H1 (cell line): ENCODE measurements at regions not wholly inside any gene's neighbourhood (a gene's known extent, or its start where the extent isn't known, plus 50 kb on each side); places are given as distances from the start of the nearest gene placed in this dataset.

Experiments used
- CTCF ChIA-PET: fragments of 300-600 bp; sonication (Branson Sonifier 250); formaldehyde crosslinking; loops from one replicate; lab custom pipeline; 2021; ENCODE audit not compliant: partially characterized antibody; lab: Charles Lee
- POLR2A ChIA-PET: fragments of 300-600 bp; sonication (Branson Sonifier 250); formaldehyde crosslinking; loops from one replicate; lab custom pipeline; 2021; ENCODE audit warnings: inconsistent platforms; ENCODE audit not compliant: partially characterized antibody; lab: Charles Lee
- DNase-seq, 2 experiments: peaks; one replicate each; pipeline versions ENCODE4 v3.0.0 to v3.0.0-alpha.2; 2010 to 2022; ENCODE audit warnings: low spot score in 2 of 2, low read depth in 1 of 2, mixed read lengths in 1 of 2
- FAIRE-seq: peaks from 2 replicates; lab custom pipeline; 2011; peaks lifted over from hg19 to GRCh38; lab: Jason Lieb, UNC
- H2AFZ ChIP-seq: 2 replicates; pipeline ENCODE4 v1.8.1; 2012; ENCODE audit warnings: low read length, inconsistent platforms
- H2AK5ac ChIP-seq: 2 replicates; pipeline ENCODE4 v1.6.1; 2013; ENCODE audit warnings: low read depth, low read length
- H2BK120ac ChIP-seq: replicated peaks from 2 replicates; pipeline ENCODE3; 2013; ENCODE audit warnings: low read depth, low read length, inconsistent platforms
- H2BK12ac ChIP-seq: 2 replicates; pipeline ENCODE4 v1.6.1; 2013; ENCODE audit warnings: low read depth, low read length
- H2BK15ac ChIP-seq: 2 replicates; pipeline ENCODE4 v1.6.1; 2013; ENCODE audit warnings: low read length
- H2BK20ac ChIP-seq: 2 replicates; pipeline ENCODE4 v1.6.1; 2013; ENCODE audit warnings: low read length
- H2BK5ac ChIP-seq: 2 replicates; pipeline ENCODE4 v1.6.1; 2013; ENCODE audit warnings: low read depth, low read length
- H3K14ac ChIP-seq: 2 replicates; pipeline ENCODE4 v1.6.1; 2013; ENCODE audit warnings: inconsistent platforms; ENCODE audit not compliant: insufficient read length
- H3K18ac ChIP-seq: 2 replicates; pipeline ENCODE4 v1.6.1; 2013; ENCODE audit warnings: low read length; ENCODE audit errors: extremely low read depth
- H3K23ac ChIP-seq: 2 replicates; pipeline ENCODE4 v1.6.1; 2013; ENCODE audit warnings: inconsistent platforms; ENCODE audit not compliant: insufficient read length
- H3K23me2 ChIP-seq: 2 replicates; pipeline ENCODE4 v1.6.1; 2013; ENCODE audit warnings: low read depth, low read length
- H3K27ac ChIP-seq: 2 replicates; pipeline ENCODE4 v1.6.1; 2011; ENCODE audit warnings: low read depth, low read length, inconsistent platforms
- H3K27me3 ChIP-seq, 4 experiments: replicated peaks in 1 of 4; 1 replicate in 1 of 4; 2 replicates in 3 of 4; pipeline versions ENCODE4 v1.6.1 to v1.8.1; 2011 to 2013; ENCODE audit warnings: low read length in 3 of 4, mild to moderate bottlenecking in 3 of 4, inconsistent platforms in 2 of 4, mixed read lengths in 2 of 4, moderate library complexity in 1 of 4; ENCODE audit not compliant: control insufficient read depth in 3 of 4, insufficient read depth in 3 of 4; ENCODE audit errors: extremely low read depth in 1 of 4
- H3K36me3 ChIP-seq, 4 experiments: 2 replicates each; pipeline versions ENCODE4 v1.6.1 to v1.8.1; 2011 to 2013; ENCODE audit warnings: mild to moderate bottlenecking in 4 of 4, low read length in 3 of 4, moderate library complexity in 2 of 4, control low read depth in 1 of 4, inconsistent platforms in 1 of 4; ENCODE audit not compliant: insufficient read depth in 4 of 4, control insufficient read depth in 2 of 4
- H3K4ac ChIP-seq: replicated peaks from 2 replicates; pipeline ENCODE3; 2013; ENCODE audit warnings: low read length, low read depth, mixed read lengths, inconsistent platforms; ENCODE audit not compliant: insufficient read length
- H3K4me1 ChIP-seq, 4 experiments: replicated peaks in 1 of 4; 1 replicate in 1 of 4; 2 replicates in 3 of 4; pipeline versions ENCODE4 v1.6.1 to v1.8.1; 2011 to 2013; ENCODE audit warnings: low read length in 3 of 4, inconsistent platforms in 2 of 4, mixed read lengths in 1 of 4; ENCODE audit not compliant: insufficient read depth in 4 of 4, control insufficient read depth in 3 of 4
- H3K4me2 ChIP-seq, 2 experiments: 2 replicates each; pipeline versions ENCODE4 v1.6.1 to v1.8.1; 2011 to 2013; ENCODE audit warnings: low read depth in 2 of 2, low read length in 2 of 2, control low read depth in 1 of 2, inconsistent platforms in 1 of 2, mild to moderate bottlenecking in 1 of 2; ENCODE audit not compliant: insufficient read depth in 1 of 2
- H3K4me3 ChIP-seq, 4 experiments: fragments of 200-600, 300-600 bp in 1 of 4; sonication (generic), shearing (Covaris generic), sonication (Bioruptor Twin) in 1 of 4; 2 replicates each; pipeline versions ENCODE4 v1.5.1 to v1.8.1; 2011 to 2016; ENCODE audit warnings: low read length in 4 of 4, low read depth in 3 of 4, control low read depth in 2 of 4, inconsistent platforms in 2 of 4, mild to moderate bottlenecking in 2 of 4, mixed read lengths in 1 of 4, moderate library complexity in 1 of 4; ENCODE audit not compliant: insufficient read depth in 2 of 4; ENCODE audit errors: extremely low read depth in 1 of 4
- H3K56ac ChIP-seq: replicated peaks from 2 replicates; pipeline ENCODE3; 2013; ENCODE audit warnings: low read depth, mild to moderate bottlenecking, mixed read lengths, low read length, inconsistent platforms; ENCODE audit not compliant: insufficient read length
- H3K79me1 ChIP-seq: 2 replicates; pipeline ENCODE4 v1.6.1; 2013; ENCODE audit warnings: low read depth, low read length, control low read depth
- H3K79me2 ChIP-seq, 2 experiments: 2 replicates each; pipeline versions ENCODE4 v1.6.1 to v1.8.1; 2012 to 2013; ENCODE audit warnings: low read length in 2 of 2, mild to moderate bottlenecking in 2 of 2, inconsistent platforms in 1 of 2; ENCODE audit not compliant: insufficient read depth in 2 of 2, control insufficient read depth in 1 of 2
- H3K9ac ChIP-seq, 4 experiments: replicated peaks in 1 of 4; 1 replicate in 1 of 4; 2 replicates in 3 of 4; pipeline versions ENCODE4 v1.6.1 to v1.8.1; 2011 to 2013; ENCODE audit warnings: low read depth in 3 of 4, low read length in 3 of 4, control low read depth in 2 of 4, mild to moderate bottlenecking in 2 of 4, moderate library complexity in 2 of 4, inconsistent platforms in 1 of 4; ENCODE audit errors: extremely low read depth in 1 of 4
- H3K9me3 ChIP-seq, 2 experiments: 2 replicates each; pipeline versions ENCODE4 v1.6.1 to v1.8.1; 2012 to 2013; ENCODE audit warnings: mild to moderate bottlenecking in 2 of 2, moderate library complexity in 2 of 2, control low read depth in 1 of 2, inconsistent platforms in 1 of 2, low read depth in 1 of 2, low read length in 1 of 2, mixed read lengths in 1 of 2; ENCODE audit not compliant: insufficient read depth in 2 of 2
- H4K20me1 ChIP-seq, 2 experiments: replicated peaks in 1 of 2; 2 replicates each; pipeline versions ENCODE3 to v1.8.1; 2011 to 2013; ENCODE audit warnings: inconsistent platforms in 2 of 2, low read length in 2 of 2, mild to moderate bottlenecking in 1 of 2; ENCODE audit not compliant: insufficient read depth in 2 of 2, control insufficient read depth in 1 of 2
- H4K5ac ChIP-seq: 2 replicates; pipeline ENCODE4 v1.6.1; 2013; ENCODE audit warnings: low read length, low read depth, mixed read lengths, inconsistent platforms; ENCODE audit not compliant: insufficient read length
- H4K8ac ChIP-seq: 2 replicates; pipeline ENCODE4 v1.8.0; 2013; ENCODE audit warnings: mild to moderate bottlenecking, moderate library complexity, low read length, inconsistent platforms; ENCODE audit not compliant: insufficient read depth; ENCODE audit errors: extremely low read depth
- H4K91ac ChIP-seq: replicated peaks from 2 replicates; pipeline ENCODE3; 2013; ENCODE audit warnings: low read length, mixed read lengths, inconsistent platforms; ENCODE audit not compliant: insufficient read length
- BACH1 ChIP-seq: IDR thresholded peaks from 2 replicates; pipeline ENCODE4 v1.6.1; 2012; ENCODE audit warnings: low read length, improper control_type of control experiment
- CBX5 ChIP-seq: fragments of 300-800, 300-1000 bp; sonication (generic); IDR thresholded peaks from 2 replicates; pipeline ENCODE4 v1.7.1; 2016; ENCODE audit warnings: antibody characterized with exemption, low read length, low read depth
- CEBPB ChIP-seq: IDR thresholded peaks from 2 replicates; pipeline ENCODE4 v1.6.1; 2012; ENCODE audit warnings: low read depth, low read length
- CHD1 ChIP-seq: IDR thresholded peaks from 2 replicates; pipeline ENCODE4 v1.6.1; 2012; ENCODE audit warnings: low read depth, low read length, improper control_type of control experiment
- EGR1 ChIP-seq: IDR thresholded peaks from 2 replicates; pipeline ENCODE4 v1.6.1; 2011; ENCODE audit warnings: low read depth, low read length, borderline replicate concordance
- JUN ChIP-seq: IDR thresholded peaks from 2 replicates; pipeline ENCODE4 v1.6.1; 2011; ENCODE audit warnings: low read depth, mild to moderate bottlenecking, improper control_type of control experiment, low read length
- KDM4A ChIP-seq: IDR thresholded peaks from one replicate; pipeline ENCODE4 v1.7.1; 2012; ENCODE audit warnings: low read depth, mild to moderate bottlenecking, moderate library complexity, low read length, inconsistent platforms; ENCODE audit not compliant: severe bottlenecking
- POLR2AphosphoS5 ChIP-seq: IDR thresholded peaks from 2 replicates; pipeline ENCODE4 v1.6.1; 2011; ENCODE audit warnings: low read depth, low read length
- TBP ChIP-seq: IDR thresholded peaks from 2 replicates; pipeline ENCODE4 v1.6.1; 2011; ENCODE audit warnings: low read depth, low read length, improper control_type of control experiment
- WGBS, 2 experiments: shearing (Covaris generic) in 1 of 2; methylation state at CpG; one replicate each; pipeline versions ENCODE4 v1.1.6 to v1.1.7; 2013 to 2015; ENCODE audit warnings: low lambda C conversion rate in 2 of 2, mixed read lengths in 2 of 2, inconsistent platforms in 1 of 2, low coverage in 1 of 2, missing lambda C conversion rate in 1 of 2; ENCODE audit not compliant: insufficient replicate concordance in 2 of 2, insufficient coverage in 1 of 2, insufficient read length in 1 of 2; ENCODE audit errors: extremely low coverage in 1 of 2, missing lambda C conversion rate in 1 of 2; 5-methylcytosine and 5-hydroxymethylcytosine counted together

DNA sequence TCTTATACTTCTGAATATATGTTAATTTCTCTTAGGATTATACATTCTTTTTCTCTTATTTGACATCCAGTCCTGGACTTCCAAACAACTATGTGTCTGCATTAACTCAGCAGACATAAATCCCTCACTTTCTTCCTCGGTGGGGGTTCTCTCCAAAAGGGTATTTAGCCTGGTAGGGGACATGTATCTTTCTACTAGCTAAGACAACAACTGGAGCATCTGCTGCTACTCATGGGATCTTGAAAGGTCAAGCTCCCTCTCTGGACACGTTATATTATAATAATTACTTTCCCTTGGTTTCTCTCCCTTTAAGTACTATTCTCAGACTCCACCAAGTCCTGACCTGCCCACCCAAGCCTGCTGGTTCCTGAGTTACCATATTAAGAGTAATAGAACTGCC lies 983.7 kb upstream of the FLRT2 start:
- Histone ChIP-seq H2BK15ac (no peak overlapping the region), H2BK120ac (no peak overlapping the region), H3K23me2 (no peaks in the 10 kb centered on the region; the same call in 1 of the 2 replicates), H3K27me3 (no peaks in the 10 kb centered on the region), H3K4me1 (peaks cover 0 to 4% (median 3%) of the 10 kb centered on the region in 4 experiments; a peak in 4 of 7 replicates), H3K18ac (no peak overlapping the region), H3K4ac (no peak overlapping the region), H4K5ac (no peak overlapping the region), H3K27ac (no peak overlapping the region), H3K14ac (no peak overlapping the region), H3K36me3 (no peaks in the 10 kb centered on the region), H2AFZ (no peak overlapping the region), H3K9me3 (no peaks in the 10 kb centered on the region), H2BK12ac (no peak overlapping the region), H4K91ac (no peak overlapping the region), H3K79me2 (no peaks in the 10 kb centered on the region), H3K23ac (no peak overlapping the region), H3K4me2 (no peak overlapping the region), H4K8ac (no peak overlapping the region)
- no peak for DNase-seq
- ChIA-PET POLR2A (no interaction called here), CTCF (no interaction called here)
- TF ChIP-seq CHD1, result no peak
- TF ChIP-seq TBP, result no peak
- TF ChIP-seq CBX5, result no peak
- no peak for TF ChIP-seq CEBPB
- TF ChIP-seq BACH1, result no peak
- TF ChIP-seq EGR1, result no peak
- no peak for TF ChIP-seq POLR2AphosphoS5
- no peak for TF ChIP-seq KDM4A
- TF ChIP-seq JUN, result no peak
- TF ChIP-seq, all 59 proteins: peak for 0
- H3K4me3 ChIP-seq, result no peak overlapping the region
- no peak overlapping the region for H3K56ac ChIP-seq
- H2BK5ac ChIP-seq, result no peak overlapping the region
- H2BK20ac ChIP-seq, result no peak overlapping the region
- no peak overlapping the region for H2AK5ac ChIP-seq
- WGBS, 2 experiments, result 100% methylated on average over 2 of the region's 2 CpGs; no CpG with 5 or more reads in 1 of the 2 experiments
- no peaks in the 10 kb centered on the region for H4K20me1 ChIP-seq
- no peak for FAIRE-seq
- no peaks in the 10 kb centered on the region for H3K79me1 ChIP-seq
- no peak overlapping the region for H3K9ac ChIP-seq
